Coronary artery (tissue), 2 donors: ENCODE measurements at regions not wholly inside any gene's neighbourhood (a gene's known extent, or its start where the extent isn't known, plus 50 kb on each side); places are given as distances from the start of the nearest gene placed in this dataset.
A peak's percentile ranks its signal among the peaks of the same experiment; 100 is the strongest.

Experiments
- DNase-seq: peaks from one replicate; pipeline ENCODE4 v3.0.0-alpha.2; 2017; ENCODE audit warnings: low spot score
- H3K27ac ChIP-seq, 2 donors: fragments of 200-600 bp; sonication (generic); one replicate each; pipeline ENCODE4 v1.5.1; 2016 to 2019
- H3K4me3 ChIP-seq: fragments of 200-600 bp; sonication (generic); 2 replicates; pipeline ENCODE4 v1.5.1; 2016; ENCODE audit warnings: mild to moderate bottlenecking, moderate library complexity
- CTCF ChIP-seq: fragments of 200-600 bp; sonication (generic); IDR thresholded peaks from one replicate; pipeline ENCODE4 v1.5.1; 2019; ENCODE audit warnings: antibody characterized with exemption

- DNase-seq: peak; percentile 50
- Histone ChIP-seq H3K27ac (no peak overlapping the region), H3K4me3 (no peak overlapping the region)
- TF ChIP-seq CTCF: no peak
These were observed 165.0 kb upstream of the RTL1 start for GRCh38 chr14:101068313-101069227.

- H3K4me3 ChIP-seq: no peak overlapping the region
- no peak for TF ChIP-seq CTCF
- no peak for DNase-seq
- H3K27ac ChIP-seq: no peak overlapping the region
These were observed 165.7 kb upstream of the RTL1 start for GRCh38 chr14:101069228-101069549.

- no peak for TF ChIP-seq CTCF
- peak; percentile 45 for DNase-seq
- H3K27ac ChIP-seq: no peak overlapping the region
- H3K4me3 ChIP-seq: no peak overlapping the region
These were observed 166.3 kb upstream of the RTL1 start for GRCh38 chr14:101069666-101070362.

GRCh38 chr14:101070540-101071492 is 167.3 kb upstream of the RTL1 start:
- DNase-seq: peak; percentile 55
- Histone ChIP-seq H3K27ac (no peak overlapping the region), H3K4me3 (no peak overlapping the region)
- no peak for TF ChIP-seq CTCF

GRCh38 chr14:101071493-101071906 is 168.0 kb upstream of the RTL1 start:
- no peak overlapping the region for H3K27ac ChIP-seq
- TF ChIP-seq CTCF: no peak
- peak; percentile 35 for DNase-seq
- H3K4me3 ChIP-seq: no peak overlapping the region

GRCh38 chr14:101072070-101072469 is 168.5 kb upstream of the RTL1 start:
- no peak for DNase-seq
- no peak overlapping the region for H3K27ac ChIP-seq
- no peak overlapping the region for H3K4me3 ChIP-seq
- TF ChIP-seq CTCF: no peak
